ENCODE measurements at regions not wholly inside any gene's neighbourhood (a gene's known extent, or its start where the extent isn't known, plus 50 kb on each side); places are given as distances from the start of the nearest gene placed in this dataset.

DNA sequence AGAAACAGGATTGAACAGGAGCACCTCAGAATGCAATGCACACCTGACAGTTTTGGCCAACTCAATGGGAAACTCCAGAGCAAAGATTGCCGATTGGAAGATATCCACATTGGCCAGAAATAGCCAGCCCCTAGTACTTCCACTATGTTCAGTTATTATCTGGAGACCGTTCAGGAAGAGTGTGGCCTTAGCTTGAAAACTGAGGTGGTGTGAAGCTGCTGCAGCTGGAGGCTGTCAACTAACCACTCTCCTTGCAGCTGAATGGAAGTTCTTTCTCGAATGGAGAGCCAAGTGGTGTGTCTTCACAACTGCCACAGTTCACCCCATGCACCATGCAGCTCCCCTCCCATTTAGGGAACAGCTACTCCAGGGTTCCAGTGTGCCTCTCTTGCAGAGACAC is 61.9 kb upstream of the DHX40 start:
- TF ChIP-seq EZH2 (IDR thresholded peaks at IDR 0.05; ENCODE audit: borderline replicate concordance), result no peak
- TF ChIP-seq, protein P1, sequence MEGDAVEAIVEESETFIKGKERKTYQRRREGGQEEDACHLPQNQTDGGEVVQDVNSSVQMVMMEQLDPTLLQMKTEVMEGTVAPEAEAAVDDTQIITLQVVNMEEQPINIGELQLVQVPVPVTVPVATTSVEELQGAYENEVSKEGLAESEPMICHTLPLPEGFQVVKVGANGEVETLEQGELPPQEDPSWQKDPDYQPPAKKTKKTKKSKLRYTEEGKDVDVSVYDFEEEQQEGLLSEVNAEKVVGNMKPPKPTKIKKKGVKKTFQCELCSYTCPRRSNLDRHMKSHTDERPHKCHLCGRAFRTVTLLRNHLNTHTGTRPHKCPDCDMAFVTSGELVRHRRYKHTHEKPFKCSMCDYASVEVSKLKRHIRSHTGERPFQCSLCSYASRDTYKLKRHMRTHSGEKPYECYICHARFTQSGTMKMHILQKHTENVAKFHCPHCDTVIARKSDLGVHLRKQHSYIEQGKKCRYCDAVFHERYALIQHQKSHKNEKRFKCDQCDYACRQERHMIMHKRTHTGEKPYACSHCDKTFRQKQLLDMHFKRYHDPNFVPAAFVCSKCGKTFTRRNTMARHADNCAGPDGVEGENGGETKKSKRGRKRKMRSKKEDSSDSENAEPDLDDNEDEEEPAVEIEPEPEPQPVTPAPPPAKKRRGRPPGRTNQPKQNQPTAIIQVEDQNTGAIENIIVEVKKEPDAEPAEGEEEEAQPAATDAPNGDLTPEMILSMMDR (IDR thresholded peaks at IDR 0.05; ENCODE audit: poor library complexity), result no peak

Measured in hepatocyte (in vitro differentiated cells).